Breast epithelium (tissue), 4 donors: ENCODE measurements at regions not wholly inside any gene's neighbourhood (a gene's known extent, or its start where the extent isn't known, plus 50 kb on each side); places are given as distances from the start of the nearest gene placed in this dataset.

ENCODE experiments used
- DNase-seq, 2 donors: peaks; one replicate each; pipeline ENCODE4 v3.0.0-alpha.2; 2019; ENCODE audit warnings: low spot score in 2 of 2
- H3K27ac ChIP-seq, 2 donors: fragments of 200-600 bp; sonication (generic) in 1 of 2; one replicate each; pipeline ENCODE4 v1.5.1; 2016 to 2019; ENCODE audit warnings: mild to moderate bottlenecking in 1 of 2
- H3K27me3 ChIP-seq, 2 donors: fragments of 200-600 bp; sonication (generic) in 1 of 2; one replicate each; pipeline versions ENCODE4 v1.5.1 to v1.6.0; 2017 to 2019; ENCODE audit warnings: control low read depth in 1 of 2, mild to moderate bottlenecking in 1 of 2
- H3K36me3 ChIP-seq: fragments of 200-600 bp; one replicate; pipeline ENCODE4 v1.5.1; 2019
- H3K4me1 ChIP-seq, 2 donors: fragments of 200-600 bp; sonication (generic); one replicate each; pipeline ENCODE4 v1.5.1; 2016 to 2019; ENCODE audit warnings: control low read depth in 1 of 2
- H3K4me3 ChIP-seq, 3 donors: fragments of 200-600 bp; sonication (generic); 1 replicate in 2 of 3; 2 replicates in 1 of 3; pipeline ENCODE4 v1.5.1; 2016 to 2019; ENCODE audit warnings: mild to moderate bottlenecking in 3 of 3, moderate library complexity in 2 of 3
- H3K9me3 ChIP-seq, 2 donors: fragments of 200-600 bp; sonication (generic) in 1 of 2; one replicate each; pipeline ENCODE4 v1.5.1; 2016 to 2019; ENCODE audit warnings: control low read depth in 1 of 2
- CTCF ChIP-seq, 3 donors: fragments of 450-650 bp; IDR thresholded peaks; one replicate each; pipeline ENCODE4 v1.5.1; 2016 to 2017; ENCODE audit warnings: antibody characterized with exemption in 3 of 3, mild to moderate bottlenecking in 3 of 3, moderate library complexity in 3 of 3
- POLR2A ChIP-seq: fragments of 450-650 bp; IDR thresholded peaks from one replicate; pipeline ENCODE4 v1.6.1; 2016; ENCODE audit warnings: antibody characterized with exemption, mild to moderate bottlenecking, moderate library complexity
- POLR2AphosphoS5 ChIP-seq, 3 donors: sonication (generic); formaldehyde crosslinking; IDR thresholded peaks; one replicate each; pipeline ENCODE4 v1.6.1; 2017; ENCODE audit warnings: antibody characterized with exemption in 3 of 3
- intact Hi-C: fragments of 100-400 bp; cut with DNase I; formaldehyde crosslinking; loops from one replicate; pipeline ENCODE4 v1.15.1; 2023; ENCODE audit warnings: low total_unique reads

GRCh38 chr12:131457028-131457310 is 253.9 kb upstream of the SFSWAP start:
- H3K36me3 ChIP-seq, result no peaks in the 10 kb centered on the region
- H3K4me1 ChIP-seq, result no peaks in the 10 kb centered on the region
- H3K9me3 ChIP-seq, result no peaks in the 10 kb centered on the region
- no peak overlapping the region for H3K4me3 ChIP-seq
- intact Hi-C loops, result no loop called here
- no peak for DNase-seq
- peaks cover 0 to 60% of the 10 kb centered on the region in 2 donors for H3K27me3 ChIP-seq
- H3K27ac ChIP-seq, result no peak overlapping the region
- TF ChIP-seq POLR2AphosphoS5 (IDR thresholded peaks at IDR 0.05), result no peak
- no peak for TF ChIP-seq CTCF (IDR thresholded peaks at IDR 0.05)

- intact Hi-C loops, result no loop called here
- TF ChIP-seq CTCF (IDR thresholded peaks at IDR 0.05) (no peak), POLR2AphosphoS5 (IDR thresholded peaks at IDR 0.05) (no peak), POLR2A (no peak)
- Histone ChIP-seq H3K27ac (no peak overlapping the region), H3K9me3 (no peaks in the 10 kb centered on the region), H3K4me1 (no peaks in the 10 kb centered on the region), H3K4me3 (no peak overlapping the region), H3K36me3 (no peaks in the 10 kb centered on the region), H3K27me3 (peaks cover 0 to 65% of the 10 kb centered on the region in 2 donors)
- DNase-seq, result no peak
Observed at GRCh38 chr12:131457331-131458047, 253.4 kb upstream of the SFSWAP start.

GRCh38 chr12:131458048-131458374 is 252.9 kb upstream of the SFSWAP start:
- Histone ChIP-seq H3K4me3 (no peak overlapping the region), H3K36me3 (no peaks in the 10 kb centered on the region), H3K4me1 (no peaks in the 10 kb centered on the region), H3K27ac (no peak overlapping the region), H3K27me3 (peaks cover 0 to 65% of the 10 kb centered on the region in 2 donors), H3K9me3 (no peaks in the 10 kb centered on the region)
- TF ChIP-seq POLR2AphosphoS5 (IDR thresholded peaks at IDR 0.05) (no peak), POLR2A (no peak), CTCF (IDR thresholded peaks at IDR 0.05) (no peak)
- no peak for DNase-seq
- intact Hi-C loops, result no loop called here

GRCh38 chr12:131458931-131459772 is 251.7 kb upstream of the SFSWAP start:
- intact Hi-C loops, result no loop called here
- TF ChIP-seq POLR2AphosphoS5 (IDR thresholded peaks at IDR 0.05) (no peak), CTCF (IDR thresholded peaks at IDR 0.05) (no peak), POLR2A (no peak)
- no peak overlapping the region for H3K27ac ChIP-seq
- H3K9me3 ChIP-seq, result no peaks in the 10 kb centered on the region
- no peaks in the 10 kb centered on the region for H3K36me3 ChIP-seq
- H3K4me1 ChIP-seq, result no peaks in the 10 kb centered on the region
- H3K4me3 ChIP-seq, result no peak overlapping the region
- DNase-seq, result no peak
- H3K27me3 ChIP-seq, result peaks cover 0 to 65% of the 10 kb centered on the region in 2 donors

DNA sequence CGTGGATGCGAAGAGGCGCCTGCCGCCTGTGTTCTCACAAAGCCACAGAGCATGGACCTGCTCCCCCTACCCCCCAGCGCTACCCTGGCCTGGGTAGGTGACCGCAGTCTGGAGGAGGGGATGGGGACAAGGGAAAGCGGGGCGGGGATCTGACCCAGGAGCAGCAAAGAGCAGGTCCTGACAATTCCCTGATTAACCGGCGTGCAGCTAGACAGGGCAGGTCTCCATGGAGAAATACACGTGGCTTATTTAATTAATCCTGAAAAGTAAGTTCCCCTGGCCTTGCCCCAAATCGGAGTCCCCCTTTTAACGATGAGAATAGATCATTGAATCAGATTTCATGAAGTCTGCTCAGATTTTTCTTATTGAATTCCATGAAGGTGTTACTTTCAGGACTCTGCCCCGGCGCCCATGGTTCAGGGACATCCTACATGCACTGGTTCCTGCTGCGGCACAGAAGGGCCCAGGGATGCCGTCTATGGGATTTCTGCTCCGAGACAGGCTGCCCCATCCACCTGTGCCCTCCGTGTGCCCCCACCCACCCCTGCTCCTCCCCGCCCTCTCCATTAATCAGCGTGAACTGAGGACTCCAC is 251.0 kb upstream of the SFSWAP start:
- intact Hi-C loops, result no loop called here
- Histone ChIP-seq H3K36me3 (no peaks in the 10 kb centered on the region), H3K4me1 (no peaks in the 10 kb centered on the region), H3K9me3 (no peaks in the 10 kb centered on the region), H3K27ac (no peak overlapping the region), H3K4me3 (no peak overlapping the region), H3K27me3 (peaks cover 0 to 60% of the 10 kb centered on the region in 2 donors)
- no peak for TF ChIP-seq CTCF (IDR thresholded peaks at IDR 0.05)
- TF ChIP-seq POLR2A, result no peak
- TF ChIP-seq POLR2AphosphoS5 (IDR thresholded peaks at IDR 0.05), result no peak
- DNase-seq, result no peak
